OCI-LY7 (cell line): ENCODE measurements at regions not wholly inside any gene's neighbourhood (a gene's known extent, or its start where the extent isn't known, plus 50 kb on each side); places are given as distances from the start of the nearest gene placed in this dataset.
"Not testable (repeated sequence)": the region's sequence is repeated elsewhere in the genome, so short reads cannot be mapped to it uniquely, and the experiment has no call there.

Experiments used
- BruUV-seq: library from RNA; stranded (reverse); fragments of 400-500 nt; replicated peaks from 2 replicates; lab custom pipeline; 2021; lab: Mats Ljungman, UMichigan
- CTCF ChIA-PET: fragments of 300-600 bp; sonication (Branson Sonifier 250); formaldehyde crosslinking; loops from one replicate; lab custom pipeline; 2022; ENCODE audit warnings: antibody characterized with exemption; ENCODE audit not compliant: unreplicated experiment; lab: Charles Lee
- POLR2A ChIA-PET: fragments of 300-600 bp; sonication (Branson Sonifier 250); formaldehyde crosslinking; loops from one replicate; lab custom pipeline; 2022; ENCODE audit warnings: antibody characterized with exemption; lab: Charles Lee
- DNase-seq: peaks from one replicate; pipeline ENCODE4 v3.0.0-alpha.2; 2015; ENCODE audit warnings: low spot score
- H2AFZ ChIP-seq: fragments of 200-600 bp; sonication (generic), shearing (Covaris generic); 2 replicates; pipeline ENCODE4 v1.6.1; 2014; ENCODE audit warnings: mild to moderate bottlenecking, antibody characterized with exemption, low read length, moderate library complexity
- H3K27ac ChIP-seq: fragments of 200-600 bp; sonication (generic); 2 replicates; pipeline ENCODE4 v1.5.1; 2014; ENCODE audit warnings: mixed run types, low read depth, mild to moderate bottlenecking, moderate library complexity, low read length, inconsistent platforms; ENCODE audit not compliant: poor library complexity, severe bottlenecking
- H3K36me3 ChIP-seq: fragments of 200-600 bp; sonication (generic); 2 replicates; pipeline ENCODE4 v1.6.1; 2014; ENCODE audit warnings: mild to moderate bottlenecking, antibody characterized with exemption, low read length, moderate library complexity, mixed read lengths; ENCODE audit not compliant: insufficient read depth
- H3K4me1 ChIP-seq: fragments of 200-600 bp; sonication (generic); 2 replicates; pipeline ENCODE4 v1.5.1; 2014; ENCODE audit warnings: mild to moderate bottlenecking, low read length; ENCODE audit not compliant: insufficient read depth, poor library complexity, severe bottlenecking
- H3K4me2 ChIP-seq: fragments of 200-600 bp; sonication (generic); 2 replicates; pipeline ENCODE4 v1.6.1; 2014; ENCODE audit warnings: mild to moderate bottlenecking, low read length
- H3K4me3 ChIP-seq: fragments of 200-600 bp; sonication (generic); 2 replicates; pipeline ENCODE4 v1.5.1; 2014; ENCODE audit warnings: mild to moderate bottlenecking, low read depth, low read length; ENCODE audit not compliant: poor library complexity, severe bottlenecking
- H3K79me2 ChIP-seq: fragments of 200-600 bp; sonication (generic); 2 replicates; pipeline ENCODE4 v1.6.1; 2016; ENCODE audit warnings: low read depth, mild to moderate bottlenecking, low read length, moderate library complexity, mixed read lengths; ENCODE audit not compliant: insufficient read depth
- H3K9me2 ChIP-seq: fragments of 200-600 bp; sonication (generic); 2 replicates; pipeline ENCODE4 v1.6.1; 2016; ENCODE audit warnings: mild to moderate bottlenecking, low read length, mixed read lengths; ENCODE audit not compliant: insufficient read depth
- H3K9me3 ChIP-seq: fragments of 200-600 bp; sonication (generic); 2 replicates; pipeline ENCODE4 v1.6.1; 2014; ENCODE audit warnings: mild to moderate bottlenecking, mixed run types, low read length, mixed read lengths
- H4K20me1 ChIP-seq: fragments of 200-600 bp; sonication (generic); 2 replicates; pipeline ENCODE4 v1.6.1; 2014; ENCODE audit warnings: mild to moderate bottlenecking, antibody characterized with exemption, low read length, moderate library complexity, mixed read lengths; ENCODE audit not compliant: insufficient read depth
- EZH2phosphoT487 ChIP-seq: fragments of 200-600 bp; sonication (generic); IDR thresholded peaks from 2 replicates; pipeline ENCODE4 v1.6.1; 2018; ENCODE audit warnings: low read depth, borderline replicate concordance, mild to moderate bottlenecking, mixed run types, antibody characterized with exemption, low read length, moderate library complexity, mixed read lengths
- intact Hi-C: fragments of 100-400 bp; cut with micrococcal nuclease; formaldehyde crosslinking; loops from one replicate; pipeline ENCODE4 v1.10.0; 2022; ENCODE audit not compliant: unreplicated experiment
- TF ChIP-seq, protein P1 (sequence below): fragments of 200-600 bp; sonication (generic); conservative IDR thresholded peaks from 2 replicates; pipeline ENCODE4 v1.5.1; 2014; ENCODE audit warnings: mild to moderate bottlenecking, antibody characterized with exemption, low read length, moderate library complexity, mixed read lengths

DNA sequence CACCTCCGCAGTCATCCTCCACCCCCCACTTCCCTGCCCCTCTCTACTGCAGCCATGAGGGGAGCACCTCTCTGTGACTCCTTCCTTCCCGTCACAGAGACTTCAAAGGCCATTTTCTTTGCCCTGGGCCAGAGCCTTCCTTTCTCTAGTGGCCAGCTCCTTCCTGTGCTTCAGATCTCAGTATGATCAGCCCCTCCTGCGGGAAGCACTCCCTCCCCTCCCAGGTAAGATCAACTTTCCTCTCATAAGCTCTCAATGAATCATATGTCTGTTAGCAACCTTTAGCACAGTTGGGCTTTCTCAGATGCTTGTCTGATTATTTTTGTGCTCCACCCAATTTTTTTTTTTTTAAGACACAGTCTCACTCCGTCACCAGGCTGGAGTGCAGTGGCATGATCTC lies 241.0 kb upstream of the PRSS1 start:
- intact Hi-C loops = no loop called here
- TF ChIP-seq EZH2phosphoT487 = no peak
- TF ChIP-seq, protein P1, sequence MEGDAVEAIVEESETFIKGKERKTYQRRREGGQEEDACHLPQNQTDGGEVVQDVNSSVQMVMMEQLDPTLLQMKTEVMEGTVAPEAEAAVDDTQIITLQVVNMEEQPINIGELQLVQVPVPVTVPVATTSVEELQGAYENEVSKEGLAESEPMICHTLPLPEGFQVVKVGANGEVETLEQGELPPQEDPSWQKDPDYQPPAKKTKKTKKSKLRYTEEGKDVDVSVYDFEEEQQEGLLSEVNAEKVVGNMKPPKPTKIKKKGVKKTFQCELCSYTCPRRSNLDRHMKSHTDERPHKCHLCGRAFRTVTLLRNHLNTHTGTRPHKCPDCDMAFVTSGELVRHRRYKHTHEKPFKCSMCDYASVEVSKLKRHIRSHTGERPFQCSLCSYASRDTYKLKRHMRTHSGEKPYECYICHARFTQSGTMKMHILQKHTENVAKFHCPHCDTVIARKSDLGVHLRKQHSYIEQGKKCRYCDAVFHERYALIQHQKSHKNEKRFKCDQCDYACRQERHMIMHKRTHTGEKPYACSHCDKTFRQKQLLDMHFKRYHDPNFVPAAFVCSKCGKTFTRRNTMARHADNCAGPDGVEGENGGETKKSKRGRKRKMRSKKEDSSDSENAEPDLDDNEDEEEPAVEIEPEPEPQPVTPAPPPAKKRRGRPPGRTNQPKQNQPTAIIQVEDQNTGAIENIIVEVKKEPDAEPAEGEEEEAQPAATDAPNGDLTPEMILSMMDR = no peak
- DNase-seq = no peak
- ChIA-PET CTCF (no interaction called here), POLR2A (interaction anchor here (1.4 to 1.7 kb wide), 3 partner anchors 9 to 11 kb away, joined by 3 to 4 read pairs (median 3); no protein-coding TSS in a partner anchor)
- Histone ChIP-seq H3K4me3 (no peak overlapping the region), H3K4me1 (no peaks in the 10 kb centered on the region), H3K27ac (no peak overlapping the region), H3K4me2 (no peak overlapping the region), H3K9me3 (no peaks in the 10 kb centered on the region), H2AFZ (no peak overlapping the region), H3K9me2 (no peaks in the 10 kb centered on the region), H3K36me3 (no peaks in the 10 kb centered on the region), H4K20me1 (no peaks in the 10 kb centered on the region), H3K79me2 (no peaks in the 10 kb centered on the region)
- no TSS peak for BruUV-seq

DNA sequence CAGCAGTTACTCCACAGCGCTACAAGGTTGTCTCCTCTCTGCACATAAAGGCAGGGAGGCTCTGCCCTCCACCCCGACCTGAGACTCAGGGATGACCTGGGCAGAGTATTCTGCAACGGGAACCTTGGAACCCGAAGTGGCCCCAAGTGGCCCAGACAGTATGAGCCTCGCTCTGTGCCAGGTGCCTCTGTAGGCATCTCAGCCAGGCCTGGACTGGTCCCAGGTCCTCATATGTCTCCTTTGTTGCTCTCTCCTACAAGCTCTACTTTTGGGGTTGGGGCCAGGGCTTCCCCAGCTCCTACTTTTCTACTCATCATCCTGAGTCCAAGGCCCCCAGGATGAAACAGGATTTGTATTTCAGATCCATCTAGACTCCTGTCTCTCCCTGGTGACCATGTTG lies 241.5 kb upstream of the PRSS1 start:
- H3K36me3 ChIP-seq = no peaks in the 10 kb centered on the region
- H3K9me2 ChIP-seq = no peaks in the 10 kb centered on the region
- no peak overlapping the region for H2AFZ ChIP-seq
- no peaks in the 10 kb centered on the region for H3K9me3 ChIP-seq
- no peaks in the 10 kb centered on the region for H3K4me1 ChIP-seq
- H3K27ac ChIP-seq = no peak overlapping the region
- H4K20me1 ChIP-seq = no peaks in the 10 kb centered on the region
- ChIA-PET CTCF (no interaction called here), POLR2A (interaction anchor here (1.4 to 1.7 kb wide), 2 partner anchors 9 to 12 kb away, joined by 3 to 4 read pairs; no protein-coding TSS in a partner anchor)
- no peak overlapping the region for H3K4me3 ChIP-seq
- TF ChIP-seq EZH2phosphoT487 = no peak
- TF ChIP-seq, protein P1 = no peak
- no peak for DNase-seq
- intact Hi-C loops = no loop called here
- no peak overlapping the region for H3K4me2 ChIP-seq
- H3K79me2 ChIP-seq = no peaks in the 10 kb centered on the region
- no TSS peak for BruUV-seq

DNA sequence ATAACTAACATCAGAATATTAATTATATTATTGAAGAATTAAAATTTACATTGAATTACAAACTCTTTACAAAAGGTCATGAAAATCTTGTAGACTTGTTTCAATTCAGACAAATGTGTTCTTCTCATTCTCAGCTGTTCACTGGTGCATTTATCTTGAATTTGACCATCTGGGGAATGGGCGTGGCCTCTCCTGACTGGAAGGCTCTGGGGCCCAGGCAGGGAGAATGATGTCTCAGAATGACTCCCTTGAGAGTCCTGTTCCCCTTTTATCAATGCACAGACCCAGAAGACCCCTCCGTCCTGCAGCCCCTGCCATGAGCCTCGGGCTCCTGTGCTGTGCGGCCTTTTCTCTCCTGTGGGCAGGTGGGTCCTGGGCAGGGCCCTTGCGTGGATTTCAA lies 242.2 kb upstream of the PRSS1 start:
- H3K4me2 ChIP-seq, H3K9me2 ChIP-seq: not testable (repeated sequence)

More for the DNA sequence above, 242.2 kb upstream of the PRSS1 start:
- H3K9me3 ChIP-seq, CTCF ChIA-PET, H3K36me3 ChIP-seq, DNase-seq, intact Hi-C loops, H3K27ac ChIP-seq, BruUV-seq, H3K4me3 ChIP-seq, H3K4me1 ChIP-seq, H3K79me2 ChIP-seq, H4K20me1 ChIP-seq, H2AFZ ChIP-seq: not testable (repeated sequence)
- POLR2A ChIA-PET = interaction anchor here (1.4 to 1.7 kb wide), 2 partner anchors 10 to 12 kb away, joined by 3 to 4 read pairs; no protein-coding TSS in a partner anchor
